ENCODE measurements at regions not wholly inside any gene's neighbourhood (a gene's known extent, or its start where the extent isn't known, plus 50 kb on each side); places are given as distances from the start of the nearest gene placed in this dataset.
"Not testable (repeated sequence)": the region's sequence is repeated elsewhere in the genome, so short reads cannot be mapped to it uniquely, and the experiment has no call there.

DNA sequence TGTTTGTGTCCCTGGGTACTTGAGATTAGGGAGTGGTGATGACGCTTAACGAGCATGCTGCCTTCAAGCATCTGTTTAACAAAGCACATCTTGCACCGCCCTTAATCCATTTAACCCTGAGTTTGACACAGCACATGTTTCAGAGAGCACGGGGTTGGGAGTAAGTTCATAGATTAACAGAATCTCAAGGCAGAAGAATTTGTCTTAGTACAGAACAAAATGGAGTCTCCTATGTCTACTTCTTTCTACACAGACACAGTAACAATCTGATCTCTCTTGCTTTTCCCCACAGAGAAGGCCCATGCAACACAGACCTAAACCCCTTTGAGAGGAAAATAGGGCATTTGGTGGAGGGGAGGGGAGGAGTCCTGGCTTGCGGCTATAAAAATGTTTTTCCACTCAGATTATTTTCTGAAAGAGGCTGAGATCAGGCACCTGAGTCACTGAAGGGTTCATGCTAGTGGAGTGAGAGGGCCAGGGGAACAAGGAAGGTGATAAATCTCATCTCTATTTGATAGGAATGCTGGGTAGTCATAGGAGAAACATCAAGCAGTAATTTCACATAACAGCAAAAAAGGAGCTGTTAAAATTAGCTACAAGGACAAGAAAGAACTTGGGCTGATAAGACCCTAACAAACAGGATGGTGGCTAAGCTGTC is 136.9 kb downstream of the OR2B2 start:
- DNase-seq (ENCODE audit: low read depth in 3 of 3, low spot score in 1 of 3): not testable (repeated sequence)

DNA sequence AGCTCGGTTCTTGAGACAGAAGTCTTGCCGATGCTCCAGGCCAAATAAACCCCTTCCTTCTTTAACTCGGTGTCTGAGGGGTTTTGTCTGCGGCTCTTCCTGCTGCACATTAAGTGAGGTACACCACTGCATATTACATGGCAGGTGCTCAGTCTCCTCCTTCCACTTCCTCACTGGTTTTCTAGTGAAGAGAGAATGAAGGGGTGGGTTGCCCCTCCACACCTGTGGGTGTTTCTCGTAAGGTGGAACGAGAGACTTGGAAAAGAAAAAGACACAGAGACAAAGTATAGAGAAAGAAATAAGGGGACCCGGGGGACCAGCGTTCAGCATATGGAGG is 138.0 kb downstream of the OR2B2 start:
- DNase-seq (ENCODE audit: low read depth in 3 of 3, low spot score in 1 of 3): not testable (repeated sequence)

DNA sequence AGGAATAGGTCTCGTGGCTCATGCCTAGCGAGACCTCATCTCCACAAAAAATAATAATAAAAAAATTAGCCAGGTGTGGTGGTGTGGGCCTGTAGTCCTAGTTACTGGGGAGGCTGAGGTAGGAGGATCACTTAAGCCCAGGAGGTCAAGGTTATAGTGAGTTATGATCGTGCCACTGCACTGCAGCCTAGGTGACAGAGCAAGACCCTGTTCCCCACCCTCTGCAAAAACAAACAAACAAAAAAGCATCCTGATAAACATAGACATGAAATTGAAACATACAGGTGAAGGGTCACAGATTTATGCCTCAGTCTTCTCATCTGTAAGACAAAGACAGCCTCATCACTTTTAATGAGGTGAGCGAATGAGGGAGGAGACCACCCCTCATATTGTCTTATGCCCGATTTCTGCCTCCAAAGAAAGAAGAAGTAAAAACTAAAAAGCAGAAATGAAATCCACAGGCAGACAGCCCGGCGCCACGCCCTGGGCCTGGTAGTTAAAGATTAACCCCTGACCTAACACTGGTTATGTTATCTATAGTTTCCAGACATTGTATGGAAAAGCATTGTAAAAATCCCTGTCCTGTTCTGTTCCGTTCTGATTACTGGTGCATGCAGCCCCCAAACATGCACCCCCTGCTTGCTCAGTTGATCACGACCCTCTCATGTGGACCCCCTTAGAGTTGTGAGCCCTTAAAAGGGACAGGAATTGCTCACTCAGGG is 138.5 kb downstream of the OR2B2 start:
- DNase-seq (ENCODE audit: low read depth in 3 of 3, low spot score in 1 of 3): not testable (repeated sequence)

DNA sequence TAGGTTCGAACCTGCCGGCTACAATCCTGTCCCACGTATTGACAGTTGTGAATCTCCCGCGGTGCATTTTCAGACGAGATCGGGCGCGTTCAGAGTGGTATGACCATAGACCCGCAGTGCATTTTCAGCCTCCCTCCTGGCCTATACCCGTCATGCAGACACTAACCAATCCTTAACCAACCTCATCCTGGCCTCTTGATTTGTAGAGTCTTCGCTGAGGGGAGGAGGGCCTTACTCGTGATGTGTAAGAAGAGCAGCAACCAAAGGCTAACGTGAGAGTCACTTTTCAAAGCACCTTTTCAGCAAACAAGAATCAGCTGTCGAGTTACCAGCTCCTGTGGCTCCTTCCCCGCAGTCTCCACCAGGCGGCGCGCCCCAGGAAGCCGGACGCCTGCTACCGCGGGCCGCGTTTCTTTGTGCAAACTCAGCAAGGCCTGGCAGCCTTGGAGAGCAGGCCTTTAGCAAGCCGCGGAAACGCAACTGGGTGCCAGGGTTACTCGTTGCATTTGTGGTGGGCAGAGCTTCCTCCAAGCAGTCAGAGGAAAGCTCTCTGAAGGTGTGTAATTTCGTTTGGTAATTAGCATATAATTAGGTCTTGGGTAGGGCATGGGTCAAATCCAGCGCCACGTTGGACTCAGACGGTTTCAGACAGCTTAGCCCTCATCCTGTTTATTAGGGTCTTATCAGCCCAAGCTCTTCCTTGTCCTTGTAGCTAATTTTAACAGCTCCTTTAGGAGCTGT is 139.8 kb downstream of the OR2B2 start:
- DNase-seq (ENCODE audit: low read depth in 3 of 3, low spot score in 1 of 3): peak; percentile 67 to 76 (median 72)

DNA sequence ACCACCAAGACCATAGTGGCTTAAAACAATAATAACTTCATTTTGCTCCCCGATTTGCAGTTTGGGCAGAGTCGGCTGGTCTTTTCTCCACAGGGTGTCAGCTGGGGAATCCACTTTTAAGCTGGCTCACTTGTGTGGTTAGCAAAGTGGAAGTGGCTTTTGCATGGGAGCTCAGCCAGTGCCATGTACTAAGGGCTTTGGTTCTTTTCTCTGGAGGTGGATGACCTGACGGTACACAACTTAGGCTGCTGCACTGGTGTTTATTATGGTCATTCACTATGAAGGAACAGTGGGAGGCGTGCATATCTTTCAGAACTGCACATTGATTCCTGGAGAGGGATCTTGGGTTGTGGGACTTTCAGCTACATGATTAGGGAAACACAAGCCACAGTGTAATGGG is 141.0 kb downstream of the OR2B2 start:
- no peak for DNase-seq (ENCODE audit: low read depth in 3 of 3, low spot score in 1 of 3)

DNA sequence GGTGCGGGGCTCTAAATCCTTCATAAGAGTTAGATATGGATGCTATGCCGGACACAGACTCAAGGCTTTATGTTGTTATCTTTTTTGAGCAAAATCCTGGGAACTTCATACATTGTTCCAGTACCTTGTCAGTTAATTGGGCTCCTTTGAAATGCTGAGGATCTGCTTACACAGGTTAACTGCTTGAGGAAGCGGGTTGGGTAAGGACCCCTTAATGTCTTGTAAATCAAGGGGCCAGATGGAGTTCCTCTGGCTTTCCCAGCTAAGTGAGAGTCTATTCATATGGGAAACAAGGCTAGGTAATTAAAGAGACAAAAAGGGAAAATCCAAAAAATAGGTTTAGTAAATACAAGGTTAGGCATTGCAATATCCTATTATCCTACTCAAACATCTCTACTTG is 141.5 kb downstream of the OR2B2 start:
- DNase-seq (ENCODE audit: low read depth in 3 of 3, low spot score in 1 of 3): no peak

DNA sequence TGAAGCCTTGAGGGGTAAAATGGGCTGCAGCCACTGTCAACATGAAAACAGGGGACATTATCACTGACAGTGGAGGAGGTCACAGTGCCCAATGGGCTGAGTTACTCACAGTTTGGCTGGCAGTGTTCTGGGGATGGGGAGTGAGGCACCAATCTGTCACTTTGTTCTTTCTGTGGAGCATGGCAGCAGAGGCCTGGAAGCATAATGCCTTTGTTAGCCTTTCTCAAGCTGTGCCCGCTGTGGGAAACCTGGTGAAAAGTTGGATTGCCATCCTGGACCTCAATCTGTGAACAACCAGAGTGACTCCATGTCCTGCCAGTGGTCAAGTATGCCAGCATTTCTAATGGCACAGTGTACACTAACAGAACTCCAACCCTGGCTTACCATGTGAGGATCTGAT is 143.6 kb downstream of the OR2B2 start:
- no peak for DNase-seq (ENCODE audit: low read depth in 3 of 3, low spot score in 1 of 3)

DNA sequence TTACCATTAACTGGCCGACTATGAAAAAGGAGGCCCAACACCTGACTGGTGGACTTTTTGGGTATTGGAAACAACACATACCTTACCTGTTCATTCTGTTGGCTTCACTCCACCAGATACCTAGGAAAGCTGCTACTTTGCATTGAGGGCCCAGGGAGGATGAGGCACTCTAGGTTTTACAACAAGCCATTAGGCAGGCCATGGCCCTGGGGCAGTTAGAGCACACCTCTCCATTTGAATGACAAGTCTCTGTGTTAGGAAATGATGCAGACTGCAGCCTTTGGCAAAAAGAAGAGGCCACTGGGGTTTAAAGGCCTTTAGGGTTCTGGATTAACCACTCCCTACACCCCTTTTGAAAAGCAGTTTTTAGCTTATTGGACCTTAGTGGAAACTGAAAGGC is 144.3 kb downstream of the OR2B2 start:
- no peak for DNase-seq (ENCODE audit: low read depth in 3 of 3, low spot score in 1 of 3)

DNA sequence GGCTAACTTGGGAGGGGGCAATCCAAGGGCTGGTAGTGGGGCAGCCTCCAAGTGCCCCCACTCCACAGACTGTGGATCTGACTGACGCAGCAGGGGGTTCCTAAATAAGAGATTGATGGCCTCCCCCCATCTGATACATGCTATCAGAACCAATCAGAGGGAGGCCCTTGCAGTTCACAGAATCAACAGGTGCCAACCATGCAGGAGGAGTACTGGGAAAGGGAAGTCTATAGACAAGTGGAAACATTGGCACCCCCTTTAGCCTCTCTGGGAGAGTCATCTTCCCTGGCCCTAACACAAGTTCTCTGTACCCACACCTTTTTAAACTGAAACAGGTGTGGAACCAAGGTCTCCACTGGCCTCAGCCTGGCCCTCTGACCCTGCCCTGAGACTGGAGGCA is 145.8 kb downstream of the OR2B2 start:
- no peak for DNase-seq (ENCODE audit: low read depth in 3 of 3, low spot score in 1 of 3)

DNA sequence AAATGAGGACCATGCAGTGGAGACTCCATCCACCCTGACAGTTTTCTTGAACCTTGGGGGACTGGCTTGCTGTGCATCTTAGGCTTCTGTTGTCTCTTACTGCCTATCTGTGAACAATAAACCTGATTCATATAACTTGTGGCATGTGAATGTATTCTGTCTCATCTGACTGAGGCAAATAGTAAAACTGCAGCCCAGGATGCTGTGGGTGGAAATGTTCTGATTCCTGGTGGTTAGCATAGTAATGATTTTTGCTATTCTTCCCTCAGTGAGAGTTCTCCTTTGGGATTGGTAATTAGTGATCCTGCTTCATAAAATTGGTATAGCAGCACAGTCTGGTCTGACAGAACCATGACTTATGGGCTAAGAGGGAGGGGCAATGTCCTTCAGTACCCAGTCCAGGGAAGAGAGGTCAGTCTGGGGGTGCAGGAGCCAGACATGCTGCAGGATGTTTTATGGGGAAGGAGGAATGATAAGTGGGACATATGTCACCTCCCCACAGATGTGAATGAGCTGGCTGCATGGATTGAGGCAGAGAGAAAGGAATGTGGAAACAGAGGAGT is 147.1 kb downstream of the OR2B2 start:
- DNase-seq (ENCODE audit: low read depth in 3 of 3, low spot score in 1 of 3): no peak

DNA sequence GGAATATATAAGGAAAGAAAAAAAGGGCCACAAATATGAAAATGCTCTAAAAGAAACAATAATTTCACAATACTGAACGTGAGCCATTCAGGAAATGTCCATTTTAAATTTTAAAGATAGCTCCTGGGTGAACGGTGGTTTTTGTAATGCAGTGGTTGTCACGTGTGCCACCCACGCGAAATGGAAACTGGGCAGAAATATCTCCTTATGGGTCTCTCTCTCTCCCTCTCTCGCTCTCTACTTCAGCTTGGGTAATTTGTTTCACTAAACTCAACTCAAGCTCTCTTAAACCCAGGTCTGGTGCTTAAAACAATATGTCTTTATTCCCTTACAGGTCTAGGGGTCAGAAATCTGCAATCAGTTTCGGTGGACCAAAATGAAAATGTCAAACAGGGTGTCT is 150.8 kb downstream of the OR2B2 start:
- DNase-seq (ENCODE audit: low read depth in 3 of 3, low spot score in 1 of 3): no peak

DNA sequence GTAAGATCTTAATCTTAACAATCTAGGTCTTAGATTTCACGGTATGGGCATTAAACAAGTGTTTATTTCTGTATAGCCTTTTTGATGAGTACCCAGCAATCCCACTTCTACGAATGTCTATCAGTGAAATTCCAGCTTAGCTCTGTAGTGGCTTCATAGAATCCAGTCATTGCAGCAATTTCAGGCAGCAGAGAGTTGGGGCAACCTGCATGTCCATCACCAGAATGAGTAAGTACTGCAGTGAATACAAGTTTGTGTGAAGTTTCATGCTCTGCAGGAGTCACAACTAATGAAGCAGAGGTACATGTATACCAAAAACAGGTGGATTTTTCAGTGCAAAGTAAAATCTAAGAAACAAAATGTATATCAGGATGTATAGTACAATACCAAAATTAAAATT is 151.7 kb downstream of the OR2B2 start:
- DNase-seq (ENCODE audit: low read depth in 3 of 3, low spot score in 1 of 3): no peak

DNA sequence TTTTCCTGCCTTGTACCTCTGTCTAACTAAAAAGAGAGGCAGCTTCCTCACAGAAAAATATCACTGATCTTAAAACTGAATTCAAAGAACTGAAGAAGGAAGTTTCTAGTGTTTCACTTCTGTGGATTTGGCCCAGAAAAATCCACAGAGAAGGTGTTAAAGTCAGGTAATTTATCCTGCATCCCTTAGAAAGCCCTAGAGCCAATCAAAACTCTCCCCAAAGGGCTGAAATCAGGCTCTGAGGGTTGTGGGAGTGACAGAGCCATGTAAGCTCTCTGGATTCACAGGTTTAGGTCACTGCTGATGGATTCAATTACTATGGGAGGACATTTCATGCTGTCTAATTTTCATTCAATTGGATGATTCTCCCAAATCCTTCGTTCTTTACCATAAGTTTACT is 152.3 kb downstream of the OR2B2 start:
- no peak for DNase-seq (ENCODE audit: low read depth in 3 of 3, low spot score in 1 of 3)

DNA sequence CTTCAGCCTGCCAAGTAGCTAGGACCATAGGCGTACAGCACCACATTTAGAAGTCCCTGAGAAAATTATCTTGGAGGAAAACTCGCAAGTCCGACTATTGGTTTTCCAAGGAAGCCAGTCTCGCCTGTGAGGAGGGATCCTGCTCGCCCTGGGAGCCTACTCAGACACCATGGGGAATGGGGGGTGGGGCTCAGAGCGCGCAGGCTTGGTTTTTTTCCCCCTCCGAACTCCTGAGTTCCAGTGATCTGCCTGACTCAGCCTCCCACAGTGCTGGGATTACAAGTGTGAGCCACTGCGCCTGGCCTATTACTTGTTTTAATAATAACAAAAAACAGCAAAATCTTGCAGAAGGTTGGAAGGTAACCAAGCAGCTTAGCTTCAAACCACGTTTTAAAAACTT is 153.7 kb downstream of the OR2B2 start:
- DNase-seq (ENCODE audit: low read depth in 3 of 3, low spot score in 1 of 3): no peak

DNA sequence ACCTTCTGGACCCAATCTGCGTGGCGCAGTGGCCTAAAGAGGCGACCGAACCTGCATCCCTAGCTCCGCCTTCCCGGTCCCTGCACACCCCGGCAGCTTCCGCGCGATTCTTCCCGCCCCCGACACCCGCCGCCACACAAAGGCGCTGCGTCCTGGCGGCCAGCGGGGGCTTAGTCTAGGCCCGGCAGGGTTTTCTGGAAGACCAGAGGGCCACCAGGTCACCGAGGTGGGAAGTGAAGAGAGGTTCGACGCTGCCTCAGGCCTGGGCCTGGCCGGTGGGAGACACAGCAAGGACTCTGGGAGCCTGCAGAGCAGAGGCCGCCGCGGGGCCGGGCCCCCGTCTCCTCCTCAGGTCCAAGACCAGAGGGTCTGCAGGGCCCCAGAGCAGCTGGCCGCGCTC is 154.9 kb downstream of the OR2B2 start:
- DNase-seq (ENCODE audit: low read depth in 3 of 3, low spot score in 1 of 3): peak in 1 of 3 donors; percentile 46

DNA sequence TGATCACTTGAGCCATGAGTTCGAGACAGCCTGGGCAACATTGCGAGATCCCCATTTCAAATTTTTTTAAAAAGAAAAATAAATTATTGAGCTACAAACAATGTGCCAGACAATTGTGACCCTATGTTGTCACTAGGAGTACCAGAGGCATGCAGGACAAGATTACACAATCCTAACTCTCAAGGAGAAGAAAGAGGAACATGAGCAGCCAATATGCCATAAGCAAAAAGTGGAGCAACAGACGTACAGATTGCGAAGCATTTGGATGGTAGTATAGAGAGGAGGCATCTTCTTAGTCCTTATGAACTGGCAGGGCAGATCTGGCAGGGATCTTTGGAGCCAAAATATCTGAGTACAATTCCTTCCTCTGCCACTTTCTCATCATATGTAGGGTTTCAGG is 156.4 kb downstream of the OR2B2 start:
- no peak for DNase-seq (ENCODE audit: low read depth in 3 of 3, low spot score in 1 of 3)

DNA sequence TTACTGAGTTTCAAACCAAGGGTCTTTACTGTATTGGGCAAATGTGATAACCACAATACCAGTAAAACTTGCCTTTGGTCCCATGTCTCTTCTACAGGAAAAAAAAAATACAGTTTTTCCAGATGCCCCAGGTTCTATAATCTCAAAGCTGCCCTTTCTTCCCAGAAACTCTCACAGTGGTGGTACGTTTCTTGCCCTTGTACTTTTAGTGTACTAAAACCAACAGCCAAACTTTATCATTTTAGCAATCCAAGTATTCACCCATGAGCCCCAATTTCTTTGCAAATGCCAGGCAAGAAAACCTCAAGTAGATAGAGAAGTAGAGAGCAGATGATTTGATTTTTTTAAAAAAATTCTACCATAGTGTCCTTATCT is 157.8 kb downstream of the OR2B2 start:
- no peak for DNase-seq (ENCODE audit: low read depth in 3 of 3, low spot score in 1 of 3)

DNA sequence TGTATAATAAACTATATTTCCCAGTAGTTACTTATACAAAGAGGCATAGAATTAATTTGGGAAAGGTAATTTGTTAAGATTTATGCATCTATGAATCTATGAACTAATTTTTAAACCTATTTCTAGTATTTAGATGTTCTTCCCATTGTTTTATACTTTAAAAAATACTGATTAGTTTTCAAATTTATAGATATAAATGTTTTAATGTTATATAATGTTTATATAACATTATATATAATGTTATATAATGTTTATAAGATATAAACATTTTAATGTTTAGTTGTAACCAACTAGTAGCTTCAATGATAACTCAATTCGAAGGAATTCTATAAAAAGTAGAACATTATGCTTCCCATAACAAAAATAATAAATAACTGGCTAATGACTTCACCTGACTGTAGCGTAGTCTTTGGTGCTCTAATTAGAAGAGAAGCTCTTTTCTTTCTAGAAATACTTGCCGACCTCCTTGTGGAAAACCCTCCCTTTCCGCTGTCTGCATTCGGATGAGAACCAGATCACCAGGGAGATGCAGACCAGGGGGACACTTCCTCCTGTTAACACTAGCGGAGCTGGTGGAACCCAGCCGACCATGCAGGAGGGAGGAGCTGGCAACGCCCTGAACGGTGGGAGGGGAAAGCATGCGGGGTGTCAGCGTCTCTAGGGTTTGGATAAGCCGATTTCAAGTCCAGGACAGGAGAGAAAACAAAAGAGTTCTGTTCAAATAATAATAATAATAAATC is 158.4 kb downstream of the OR2B2 start:
- peak in 1 of 3 donors; percentile 54 for DNase-seq (ENCODE audit: low read depth in 3 of 3, low spot score in 1 of 3)

DNA sequence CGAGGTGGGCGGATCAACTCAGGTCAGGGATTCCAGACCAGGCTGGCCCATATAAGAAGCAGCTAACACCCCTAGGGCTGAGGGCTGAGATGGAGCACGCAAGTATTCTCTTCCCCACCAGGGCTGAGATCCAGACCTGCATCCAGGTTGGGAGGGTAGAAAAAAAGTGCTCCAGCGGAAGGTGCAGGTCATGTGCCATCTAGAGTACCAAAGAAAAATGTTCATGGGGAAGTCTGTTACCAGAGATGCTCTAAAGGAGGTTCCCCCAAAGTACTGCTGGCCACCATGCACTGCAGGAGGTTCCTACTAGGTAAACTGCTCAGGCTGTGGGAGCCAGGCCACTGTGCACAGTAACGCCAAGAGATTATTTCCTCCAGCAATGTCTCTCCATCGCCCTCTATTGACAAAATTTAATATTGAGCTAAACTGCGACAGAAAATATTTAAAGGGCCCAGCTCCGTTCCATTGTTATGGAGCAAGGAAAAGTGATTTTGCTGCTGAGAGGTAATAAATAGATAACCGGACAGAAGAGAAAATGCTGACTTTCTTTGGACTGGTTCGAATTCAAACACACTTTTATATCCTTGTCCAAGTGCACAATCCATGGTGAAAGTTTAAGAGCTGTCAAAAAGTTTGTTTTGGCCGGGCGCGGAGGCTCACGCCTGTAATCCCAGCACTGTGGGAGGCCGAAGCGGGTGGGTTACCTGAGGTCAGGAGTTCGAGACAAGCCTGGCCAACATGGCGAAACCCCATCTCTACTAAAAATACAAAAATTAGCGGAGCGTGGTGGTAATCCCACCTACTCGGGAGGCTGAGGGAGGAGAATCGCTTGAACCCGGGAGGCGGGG is 159.9 kb downstream of the OR2B2 start:
- DNase-seq (ENCODE audit: low read depth in 3 of 3, low spot score in 1 of 3): peak in 1 of 3 donors; percentile 18

DNA sequence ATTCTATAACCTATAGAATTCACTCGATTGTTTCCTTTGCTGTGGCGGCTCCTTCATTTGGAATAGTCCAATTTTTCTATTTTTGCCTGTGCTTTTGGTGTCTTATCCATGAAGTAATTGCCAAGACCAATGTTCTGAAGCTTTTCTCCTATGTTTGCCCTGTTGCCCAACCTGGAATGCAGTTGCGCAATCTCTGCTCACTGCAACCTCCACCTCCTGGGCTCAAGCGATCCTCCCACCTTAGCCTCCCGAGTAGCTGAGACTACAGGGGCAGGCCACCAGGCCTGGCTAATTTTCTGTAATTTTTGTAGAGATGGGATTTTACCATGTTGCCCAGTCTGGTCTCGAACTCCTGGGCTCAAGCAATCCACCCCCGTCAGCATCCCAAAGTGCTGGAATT is 163.5 kb downstream of the OR2B2 start:
- DNase-seq (ENCODE audit: low read depth in 3 of 3, low spot score in 1 of 3): no peak

DNA sequence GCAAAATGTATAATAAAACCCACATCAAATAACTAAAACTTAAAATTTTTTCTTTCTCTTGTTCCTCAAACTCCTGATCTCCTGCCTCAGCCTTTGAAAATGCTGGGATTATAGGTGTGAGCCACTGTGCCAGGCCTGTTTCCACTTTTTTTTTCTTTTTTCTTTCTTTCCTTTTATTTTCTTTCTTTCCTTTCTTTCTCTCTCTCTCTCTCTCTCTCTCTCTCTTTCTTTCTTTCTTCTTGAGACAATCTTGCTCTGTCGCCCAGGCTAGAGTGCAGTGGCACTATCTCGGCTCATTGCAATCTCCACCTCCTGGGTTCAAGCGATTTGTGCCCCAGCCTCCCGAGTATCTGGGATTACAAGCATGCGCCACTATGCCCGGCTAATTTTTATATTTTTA is 164.6 kb downstream of the OR2B2 start:
- no peak for DNase-seq (ENCODE audit: low read depth in 3 of 3, low spot score in 1 of 3)
